ENCODE measurements at regions not wholly inside any gene's neighbourhood (a gene's known extent, or its start where the extent isn't known, plus 50 kb on each side); places are given as distances from the start of the nearest gene placed in this dataset.

GRCh38 chr11:91902312-91902711 is 322.3 kb upstream of the FAT3 start:
- TF ChIP-seq EP300 (IDR thresholded peaks at IDR 0.05) = no peak
- no peak for TF ChIP-seq CTCF (IDR thresholded peaks at IDR 0.05)
